GM12878 (cell line): ENCODE measurements at regions not wholly inside any gene's neighbourhood (a gene's known extent, or its start where the extent isn't known, plus 50 kb on each side); places are given as distances from the start of the nearest gene placed in this dataset.

ENCODE experiments used
- ATAC-seq: fragments of 200-7000 bp; cut with Tn5 transposase; 3 replicates; pipeline ENCODE4 v1.9.1; 2020; ENCODE audit warnings: mild to moderate bottlenecking, moderate library complexity
- BruUV-seq: library from RNA; stranded (reverse); fragments of 400-500 nt; replicated peaks from 2 replicates; lab custom pipeline; 2021; lab: Mats Ljungman, UMichigan
- CTCF ChIA-PET: fragments of 300-600 bp; sonication (Branson Sonifier 250); formaldehyde crosslinking; extraction: SDS; loops from one replicate; lab custom pipeline; 2021; ENCODE audit warnings: inconsistent platforms; lab: Yijun Ruan, JAX
- POLR2A ChIA-PET: fragments of 350-600 bp; formaldehyde crosslinking; extraction: SDS; loops from one replicate; lab custom pipeline; 2021; ENCODE audit warnings: inconsistent platforms; lab: Charles Lee
- RAD21 ChIA-PET: fragments of 300-600 bp; sonication (Branson Sonifier 250); formaldehyde crosslinking; loops from one replicate; lab custom pipeline; 2023; ENCODE audit warnings: antibody characterized with exemption; ENCODE audit not compliant: unreplicated experiment; lab: Charles Lee
- SMC1A ChIA-PET: fragments of 300-600 bp; sonication (Branson Sonifier 250); formaldehyde crosslinking; loops from one replicate; lab custom pipeline; 2023; ENCODE audit not compliant: unreplicated experiment, uncharacterized antibody; lab: Charles Lee
- DNase-seq: peaks from one replicate; pipeline ENCODE4 v3.0.0-alpha.2; 2011; ENCODE audit warnings: low read depth, low spot score
- FAIRE-seq: peaks from 3 replicates; lab custom pipeline; 2011; peaks lifted over from hg19 to GRCh38; lab: Jason Lieb, UNC
- H2AFZ ChIP-seq: 2 replicates; pipeline ENCODE4 v1.6.0; 2011; ENCODE audit warnings: low read depth, low read length, control low read depth; ENCODE audit not compliant: control insufficient read depth
- H3K27ac ChIP-seq: 2 replicates; pipeline ENCODE4 v1.5.1; 2011; ENCODE audit warnings: control low read depth; ENCODE audit not compliant: control insufficient read depth, insufficient read depth
- H3K27me3 ChIP-seq, 2 experiments: replicated peaks in 1 of 2; 2 replicates each; pipeline versions ENCODE4 v1.6.0 to v1.6.1; 2011; ENCODE audit warnings: low read length in 1 of 2; ENCODE audit not compliant: control insufficient read depth in 2 of 2, insufficient read depth in 2 of 2
- H3K36me3 ChIP-seq, 2 experiments: 2 replicates each; pipeline ENCODE4 v1.5.1; 2011; ENCODE audit warnings: low read length in 1 of 2; ENCODE audit not compliant: control insufficient read depth in 2 of 2, insufficient read depth in 2 of 2
- H3K4me1 ChIP-seq: 2 replicates; pipeline ENCODE4 v1.6.1; 2011; ENCODE audit warnings: mild to moderate bottlenecking, low read length, moderate library complexity, mixed read lengths; ENCODE audit not compliant: control insufficient read depth, insufficient read depth
- H3K4me2 ChIP-seq: 2 replicates; pipeline ENCODE4 v1.6.0; 2011; ENCODE audit warnings: control low read depth; ENCODE audit not compliant: control insufficient read depth, insufficient read depth
- H3K4me3 ChIP-seq: fragments of 200-600 bp; sonication (generic); 2 replicates; pipeline ENCODE4 v1.5.1; 2016
- H3K79me2 ChIP-seq: 2 replicates; pipeline ENCODE4 v1.6.0; 2011; ENCODE audit warnings: low read length; ENCODE audit not compliant: control insufficient read depth, insufficient read depth
- H3K9ac ChIP-seq: 2 replicates; pipeline ENCODE4 v1.8.0; 2011; ENCODE audit warnings: low read length, control low read depth, mixed read lengths; ENCODE audit not compliant: control insufficient read depth, insufficient read depth
- H3K9me3 ChIP-seq: replicated peaks from 3 replicates; pipeline ENCODE4 v1.5.1; 2011; ENCODE audit warnings: mild to moderate bottlenecking, low read length; ENCODE audit not compliant: control insufficient read depth, insufficient read depth
- H4K20me1 ChIP-seq: 2 replicates; pipeline ENCODE4 v1.6.0; 2011; ENCODE audit not compliant: control insufficient read depth, insufficient read depth
- BMI1 ChIP-seq: fragments of 450-650 bp; IDR thresholded peaks from 2 replicates; pipeline ENCODE4 v1.6.1; 2016; ENCODE audit warnings: mild to moderate bottlenecking, moderate library complexity, borderline replicate concordance
- BRCA1 ChIP-seq: IDR thresholded peaks from 2 replicates; pipeline ENCODE4 v1.6.1; 2011; ENCODE audit warnings: low read depth, low read length, improper control_type of control experiment
- CHD1 ChIP-seq: IDR thresholded peaks from 2 replicates; pipeline ENCODE4 v1.6.1; 2012; ENCODE audit warnings: low read depth, low read length, improper control_type of control experiment
- CHD2 ChIP-seq: IDR thresholded peaks from 2 replicates; pipeline ENCODE4 v1.6.1; 2011; ENCODE audit warnings: low read depth, low read length, improper control_type of control experiment, borderline replicate concordance
- FOS ChIP-seq: IDR thresholded peaks from 3 replicates; pipeline ENCODE4 v1.6.1; 2011; ENCODE audit warnings: borderline replicate concordance; ENCODE audit not compliant: insufficient read length; ENCODE audit errors: extremely low read depth
- HDAC2 ChIP-seq: fragments of 200-600 bp; sonication (generic); IDR thresholded peaks from 2 replicates; pipeline ENCODE4 v1.6.1; 2017
- KDM1A ChIP-seq: fragments of 200-600 bp; sonication (generic); IDR thresholded peaks from 2 replicates; pipeline ENCODE4 v1.6.1; 2016; ENCODE audit warnings: borderline replicate concordance
- NFXL1 ChIP-seq: fragments of 450-650 bp; IDR thresholded peaks from 2 replicates; pipeline ENCODE4 v1.6.1; 2017; ENCODE audit warnings: antibody characterized with exemption, mild to moderate bottlenecking, borderline replicate concordance
- RCOR1 ChIP-seq: conservative IDR thresholded peaks from 2 replicates; pipeline ENCODE4 v1.6.1; 2012; ENCODE audit warnings: low read depth, low read length, improper control_type of control experiment
- TBL1XR1 ChIP-seq: IDR thresholded peaks from 2 replicates; pipeline ENCODE4 v1.6.1; 2012; ENCODE audit warnings: low read depth, low read length, improper control_type of control experiment
- WGBS: methylation state at CpG from one replicate; pipeline ENCODE4 v1.1.6; 2016; ENCODE audit warnings: low lambda C conversion rate; ENCODE audit not compliant: insufficient replicate concordance, insufficient coverage; ENCODE audit errors: missing lambda C conversion rate; 5-methylcytosine and 5-hydroxymethylcytosine counted together
- in situ Hi-C: fragments of 300-500 bp; cut with MboI; formaldehyde crosslinking; loops from 9 replicates; pipeline ENCODE4 v1.14.3; 2018; ENCODE audit warnings: mixed read lengths
- intact Hi-C: fragments of 100-400 bp; cut with micrococcal nuclease; formaldehyde crosslinking; loops from one replicate; pipeline ENCODE4 v1.14.2; 2022; ENCODE audit not compliant: unreplicated experiment
- TF ChIP-seq, protein P1 (sequence below): fragments of 450-650 bp; formaldehyde crosslinking; IDR thresholded peaks from 2 replicates; pipeline ENCODE4 v1.4.0; 2022; ENCODE audit warnings: mild to moderate bottlenecking, moderate library complexity
- TF ChIP-seq, protein P2 (sequence below): fragments of 450-650 bp; IDR thresholded peaks from 2 replicates; pipeline ENCODE4 v1.6.1; 2018; ENCODE audit warnings: mild to moderate bottlenecking, low read depth, moderate library complexity; ENCODE audit not compliant: partially characterized antibody
- TF ChIP-seq, protein P3 (sequence below): IDR thresholded peaks from 2 replicates; pipeline ENCODE4 v1.6.1; 2011; ENCODE audit warnings: low read depth, low read length, improper control_type of control experiment, borderline replicate concordance

DNA sequence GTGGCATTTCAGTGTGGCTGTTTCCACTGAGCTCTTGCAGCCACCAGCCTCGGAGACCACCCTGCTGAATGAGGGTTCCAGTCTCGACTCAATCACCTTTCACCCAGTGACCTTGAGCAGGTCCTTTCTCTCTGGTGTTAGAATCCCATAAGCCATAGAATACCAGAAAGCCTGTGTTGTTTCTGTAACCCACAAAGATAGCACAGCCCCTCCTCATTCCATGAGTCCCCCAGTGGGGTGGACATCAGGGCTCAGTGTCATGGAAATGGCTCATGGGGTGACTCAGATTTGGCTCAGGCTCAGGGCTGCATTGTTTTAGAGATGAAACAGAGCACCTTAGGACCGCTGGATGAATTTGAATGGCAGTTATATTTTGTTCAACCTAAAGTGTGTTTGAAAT lies 171.5 kb downstream of the PTPN11 start:
- ChIA-PET CTCF (no interaction called here), POLR2A (no interaction called here), SMC1A (no interaction called here), RAD21 (no interaction called here)
- H3K4me1 ChIP-seq: no peaks in the 10 kb centered on the region
- DNase-seq: no peak
- no peak for ATAC-seq
- no peaks in the 10 kb centered on the region for H3K9me3 ChIP-seq
- FAIRE-seq: no peak
- no peaks in the 10 kb centered on the region for H4K20me1 ChIP-seq
- no peak for TF ChIP-seq FOS
- TF ChIP-seq CHD1: no peak
- no peak overlapping the region for H3K4me3 ChIP-seq
- H3K27me3 ChIP-seq: no peaks in the 10 kb centered on the region
- H3K4me2 ChIP-seq: no peak overlapping the region
- H3K27ac ChIP-seq: no peak overlapping the region
- BruUV-seq: no TSS peak
- intact Hi-C loops (no loop called here), in situ Hi-C loops (no loop called here)
- H3K9ac ChIP-seq: no peak overlapping the region
- 6% methylated on average over 3 of the region's 3 CpGs for WGBS
- H2AFZ ChIP-seq: no peak overlapping the region
- H3K79me2 ChIP-seq: no peaks in the 10 kb centered on the region
- H3K36me3 ChIP-seq: no peaks in the 10 kb centered on the region

DNA sequence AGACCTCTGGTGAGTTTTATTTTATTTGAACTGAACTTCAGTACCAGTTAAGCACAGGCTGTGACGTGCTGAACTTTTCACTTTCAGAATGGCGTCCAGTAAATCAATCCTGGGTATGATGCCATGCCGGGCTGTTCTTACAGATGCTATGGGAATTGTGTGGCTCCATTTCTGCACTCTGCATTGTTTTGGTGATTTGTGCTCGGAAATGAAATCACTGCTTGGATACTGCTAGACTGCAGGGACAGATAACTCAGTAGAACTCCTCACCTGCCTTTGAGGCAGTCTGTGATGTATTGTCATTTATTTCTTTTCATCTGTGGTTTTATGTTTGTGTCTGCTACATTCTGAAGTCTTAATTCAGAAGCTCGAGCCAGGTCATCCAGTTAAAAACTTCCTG lies 172.7 kb downstream of the PTPN11 start:
- H3K36me3 ChIP-seq: no peaks in the 10 kb centered on the region
- no peaks in the 10 kb centered on the region for H3K4me1 ChIP-seq
- no peak overlapping the region for H2AFZ ChIP-seq
- in situ Hi-C loops: no loop called here
- RAD21 ChIA-PET: no interaction called here
- no peaks in the 10 kb centered on the region for H3K9me3 ChIP-seq
- no peaks in the 10 kb centered on the region for H3K27me3 ChIP-seq
- H3K27ac ChIP-seq: no peak overlapping the region
- CTCF ChIA-PET: no interaction called here
- H3K4me2 ChIP-seq: no peak overlapping the region
- SMC1A ChIA-PET: no interaction called here
- POLR2A ChIA-PET: no interaction called here
- intact Hi-C loops: no loop called here
- H4K20me1 ChIP-seq: no peaks in the 10 kb centered on the region
- FAIRE-seq (no peak), DNase-seq (no peak), ATAC-seq (no peak)
- H3K9ac ChIP-seq: no peak overlapping the region
- no peaks in the 10 kb centered on the region for H3K79me2 ChIP-seq
- BruUV-seq: no TSS peak
- H3K4me3 ChIP-seq: no peak overlapping the region
- 38% methylated on average over 5 of the region's 5 CpGs for WGBS
- TF ChIP-seq CHD2 (no peak), KDM1A (no peak), BRCA1 (no peak), HDAC2 (no peak), BMI1 (no peak), TBL1XR1 (no peak), RCOR1 (no peak), NFXL1 (no peak)
- TF ChIP-seq, protein P1, sequence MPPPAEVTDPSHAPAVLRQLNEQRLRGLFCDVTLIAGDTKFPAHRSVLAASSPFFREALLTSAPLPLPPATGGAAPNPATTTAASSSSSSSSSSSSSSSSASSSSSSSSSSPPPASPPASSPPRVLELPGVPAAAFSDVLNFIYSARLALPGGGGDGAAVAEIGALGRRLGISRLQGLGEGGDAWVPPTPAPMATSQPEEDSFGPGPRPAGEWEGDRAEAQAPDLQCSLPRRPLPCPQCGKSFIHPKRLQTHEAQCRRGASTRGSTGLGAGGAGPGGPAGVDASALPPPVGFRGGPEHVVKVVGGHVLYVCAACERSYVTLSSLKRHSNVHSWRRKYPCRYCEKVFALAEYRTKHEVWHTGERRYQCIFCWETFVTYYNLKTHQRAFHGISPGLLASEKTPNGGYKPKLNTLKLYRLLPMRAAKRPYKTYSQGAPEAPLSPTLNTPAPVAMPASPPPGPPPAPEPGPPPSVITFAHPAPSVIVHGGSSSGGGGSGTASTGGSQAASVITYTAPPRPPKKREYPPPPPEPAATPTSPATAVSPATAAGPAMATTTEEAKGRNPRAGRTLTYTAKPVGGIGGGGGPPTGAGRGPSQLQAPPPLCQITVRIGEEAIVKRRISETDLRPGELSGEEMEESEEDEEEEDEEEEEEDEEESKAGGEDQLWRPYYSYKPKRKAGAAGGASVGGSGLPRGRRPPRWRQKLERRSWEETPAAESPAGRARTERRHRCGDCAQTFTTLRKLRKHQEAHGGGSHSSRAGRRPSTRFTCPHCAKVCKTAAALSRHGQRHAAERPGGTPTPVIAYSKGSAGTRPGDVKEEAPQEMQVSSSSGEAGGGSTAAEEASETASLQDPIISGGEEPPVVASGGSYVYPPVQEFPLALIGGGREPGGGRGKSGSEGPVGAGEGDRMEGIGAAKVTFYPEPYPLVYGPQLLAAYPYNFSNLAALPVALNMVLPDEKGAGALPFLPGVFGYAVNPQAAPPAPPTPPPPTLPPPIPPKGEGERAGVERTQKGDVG (CRISPR knock-in tag): no peak
- TF ChIP-seq, protein P2, sequence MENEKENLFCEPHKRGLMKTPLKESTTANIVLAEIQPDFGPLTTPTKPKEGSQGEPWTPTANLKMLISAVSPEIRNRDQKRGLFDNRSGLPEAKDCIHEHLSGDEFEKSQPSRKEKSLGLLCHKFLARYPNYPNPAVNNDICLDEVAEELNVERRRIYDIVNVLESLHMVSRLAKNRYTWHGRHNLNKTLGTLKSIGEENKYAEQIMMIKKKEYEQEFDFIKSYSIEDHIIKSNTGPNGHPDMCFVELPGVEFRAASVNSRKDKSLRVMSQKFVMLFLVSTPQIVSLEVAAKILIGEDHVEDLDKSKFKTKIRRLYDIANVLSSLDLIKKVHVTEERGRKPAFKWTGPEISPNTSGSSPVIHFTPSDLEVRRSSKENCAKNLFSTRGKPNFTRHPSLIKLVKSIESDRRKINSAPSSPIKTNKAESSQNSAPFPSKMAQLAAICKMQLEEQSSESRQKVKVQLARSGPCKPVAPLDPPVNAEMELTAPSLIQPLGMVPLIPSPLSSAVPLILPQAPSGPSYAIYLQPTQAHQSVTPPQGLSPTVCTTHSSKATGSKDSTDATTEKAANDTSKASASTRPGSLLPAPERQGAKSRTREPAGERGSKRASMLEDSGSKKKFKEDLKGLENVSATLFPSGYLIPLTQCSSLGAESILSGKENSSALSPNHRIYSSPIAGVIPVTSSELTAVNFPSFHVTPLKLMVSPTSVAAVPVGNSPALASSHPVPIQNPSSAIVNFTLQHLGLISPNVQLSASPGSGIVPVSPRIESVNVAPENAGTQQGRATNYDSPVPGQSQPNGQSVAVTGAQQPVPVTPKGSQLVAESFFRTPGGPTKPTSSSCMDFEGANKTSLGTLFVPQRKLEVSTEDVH: no peak
- TF ChIP-seq, protein P3, sequence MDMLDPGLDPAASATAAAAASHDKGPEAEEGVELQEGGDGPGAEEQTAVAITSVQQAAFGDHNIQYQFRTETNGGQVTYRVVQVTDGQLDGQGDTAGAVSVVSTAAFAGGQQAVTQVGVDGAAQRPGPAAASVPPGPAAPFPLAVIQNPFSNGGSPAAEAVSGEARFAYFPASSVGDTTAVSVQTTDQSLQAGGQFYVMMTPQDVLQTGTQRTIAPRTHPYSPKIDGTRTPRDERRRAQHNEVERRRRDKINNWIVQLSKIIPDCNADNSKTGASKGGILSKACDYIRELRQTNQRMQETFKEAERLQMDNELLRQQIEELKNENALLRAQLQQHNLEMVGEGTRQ: no peak
